Daoy (cell line): ENCODE measurements at regions not wholly inside any gene's neighbourhood (a gene's known extent, or its start where the extent isn't known, plus 50 kb on each side); places are given as distances from the start of the nearest gene placed in this dataset.
A peak's percentile ranks its signal among the peaks of the same experiment; 100 is the strongest.
"Not testable (repeated sequence)": the region's sequence is repeated elsewhere in the genome, so short reads cannot be mapped to it uniquely, and the experiment has no call there.

Experiments used
- DNase-seq: peaks from one replicate; pipeline ENCODE4 v3.0.0-alpha.2; 2015; ENCODE audit warnings: low read depth

DNA sequence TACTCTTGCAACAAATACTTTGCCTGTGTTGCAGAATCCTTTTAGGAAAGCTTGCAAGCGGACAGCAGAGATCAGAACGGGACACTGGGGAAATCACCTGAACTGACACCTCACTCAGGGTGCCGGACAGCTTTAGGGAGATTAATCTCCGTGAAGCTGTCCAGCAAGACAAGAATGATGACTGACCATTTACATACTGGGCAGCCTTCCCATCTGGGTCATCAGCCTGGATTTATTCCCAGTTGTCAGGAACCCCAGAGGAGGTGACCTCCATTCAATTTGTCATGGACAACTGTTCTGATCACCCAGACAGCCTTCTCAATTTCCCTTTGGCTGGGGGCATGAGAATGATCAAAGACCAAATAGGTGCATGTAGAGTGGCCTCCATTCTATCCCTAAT lies 93.0 kb upstream of the EGFL6 start:
- no peak for DNase-seq

- DNase-seq, result no peak
These were observed 95.3 kb upstream of the EGFL6 start for GRCh38 chrX:13474164-13474516.

GRCh38 chrX:13473442-13474163 lies 95.8 kb upstream of the EGFL6 start:
- DNase-seq, result no peak

GRCh38 chrX:13472975-13473374 lies 96.4 kb upstream of the EGFL6 start:
- peak; percentile 23 for DNase-seq

GRCh38 chrX:13471269-13471668 lies 98.1 kb upstream of the EGFL6 start:
- no peak for DNase-seq

DNA sequence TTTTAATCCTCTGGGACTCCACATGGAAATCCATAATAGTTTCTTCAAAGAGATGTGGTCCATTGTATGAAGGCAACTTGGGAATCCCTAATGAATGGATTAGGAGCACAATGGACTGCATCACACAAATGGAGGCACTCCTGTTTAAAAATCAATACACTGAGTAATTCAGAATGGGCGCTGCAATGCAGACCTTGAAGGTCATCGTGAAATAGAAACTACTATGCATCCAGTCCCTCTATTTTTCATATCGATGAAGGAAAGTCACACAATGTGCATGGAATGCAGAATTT lies 98.8 kb upstream of the EGFL6 start:
- DNase-seq, result no peak

- DNase-seq, result peak; percentile 38
These were observed 99.3 kb upstream of the EGFL6 start for GRCh38 chrX:13469963-13470684.

- no peak for DNase-seq
These were observed 101.3 kb upstream of the EGFL6 start for GRCh38 chrX:13468096-13468495.

- DNase-seq, result no peak
These were observed 102.2 kb upstream of the EGFL6 start for GRCh38 chrX:13467243-13467642.

- no peak for DNase-seq
These were observed 104.7 kb upstream of the EGFL6 start for GRCh38 chrX:13464599-13465275.

DNA sequence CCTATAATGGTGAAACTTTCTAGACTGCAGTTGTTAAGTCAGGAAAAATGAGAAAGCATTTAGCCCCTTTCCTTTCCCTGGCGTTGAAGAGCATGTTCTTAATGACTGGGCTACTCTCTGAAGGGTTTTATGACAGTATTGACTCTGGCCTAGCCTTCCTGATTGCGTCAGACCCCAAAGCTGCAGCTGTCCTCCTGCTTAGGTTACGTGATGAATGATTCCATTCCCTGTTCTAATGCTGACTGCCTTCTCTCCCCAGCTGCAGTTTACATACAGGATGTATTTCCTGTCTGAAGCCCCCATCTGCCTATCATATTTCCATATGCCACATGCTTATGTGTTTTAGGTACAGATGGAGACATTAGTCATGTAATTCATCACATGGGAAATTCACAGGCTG lies 105.8 kb upstream of the EGFL6 start:
- DNase-seq, result peak; percentile 81

GRCh38 chrX:13452283-13452682 lies 117.1 kb upstream of the EGFL6 start:
- DNase-seq, result no peak

DNA sequence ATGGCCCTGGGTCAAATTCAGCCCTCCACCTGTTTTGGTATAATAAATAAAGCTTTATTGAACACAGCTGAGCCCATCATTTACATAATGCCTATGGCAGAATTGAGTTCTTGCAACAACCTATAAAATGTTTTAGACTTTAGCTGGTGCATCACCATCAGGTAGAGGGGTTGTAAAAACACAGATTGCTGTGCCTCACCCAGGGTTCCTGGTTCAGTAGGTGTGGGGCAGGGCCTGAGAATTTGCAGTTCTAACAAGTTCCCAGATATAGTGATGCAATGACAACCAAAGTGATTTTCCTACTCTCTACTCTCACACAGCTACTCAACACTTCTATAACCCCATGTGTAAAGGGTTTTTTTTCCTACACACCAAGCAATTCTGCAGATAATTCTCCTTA lies 120.0 kb upstream of the EGFL6 start:
- DNase-seq, result no peak

- no peak for DNase-seq
These were observed 120.5 kb upstream of the EGFL6 start for GRCh38 chrX:13448941-13449340.

DNA sequence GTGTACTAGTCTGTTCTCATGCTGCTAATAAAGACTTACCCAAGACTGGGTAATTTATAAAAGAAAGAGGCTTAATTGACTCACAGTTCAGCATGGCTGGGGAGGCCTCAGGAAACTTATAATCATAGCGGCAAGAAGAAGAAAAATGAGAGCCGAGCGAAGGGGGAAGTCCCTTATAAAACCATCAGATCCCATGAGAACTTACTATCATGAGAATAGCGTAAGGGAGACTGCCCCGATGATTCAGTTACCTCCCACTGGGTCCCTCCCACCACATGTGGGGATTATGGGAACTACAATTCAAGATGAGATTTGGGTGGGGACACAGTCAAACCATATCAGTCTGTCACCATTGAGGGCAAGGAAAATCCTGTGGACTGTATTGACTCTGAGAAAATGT lies 121.8 kb upstream of the ATXN3L start:
- not testable (repeated sequence) for DNase-seq

DNA sequence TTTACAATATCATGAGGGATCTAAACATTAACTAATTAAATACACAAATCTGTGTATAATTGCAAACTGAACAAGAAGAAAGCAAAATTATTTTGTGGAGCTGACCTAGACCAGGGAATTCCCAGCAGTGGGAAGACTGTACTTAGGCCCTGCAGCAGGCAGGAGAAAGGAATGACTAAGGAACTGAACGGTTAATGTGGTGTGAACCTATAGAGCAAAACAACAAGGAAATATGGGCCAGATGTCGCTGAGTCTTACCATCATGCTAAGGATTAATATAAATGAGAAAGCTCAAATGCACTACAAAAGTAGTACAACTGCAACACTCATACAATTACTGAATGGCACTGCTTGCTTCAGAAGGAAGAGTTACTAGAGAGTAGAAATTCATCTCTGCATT lies 120.3 kb upstream of the ATXN3L start:
- peak; percentile 41 for DNase-seq

DNA sequence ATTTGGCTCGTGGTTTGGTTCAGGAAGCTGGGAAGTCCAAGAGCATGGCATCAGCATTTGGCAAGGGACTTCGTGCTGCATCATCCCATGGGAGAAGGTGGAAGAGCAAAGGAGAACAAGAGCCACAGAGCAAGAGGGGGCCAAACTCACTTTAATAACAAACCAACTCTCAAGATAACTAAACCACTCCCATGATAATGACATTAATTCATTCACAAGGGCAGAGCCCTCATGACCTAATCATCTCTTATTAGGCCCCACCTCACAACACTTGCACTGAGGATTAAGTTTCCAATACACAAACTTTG lies 113.4 kb upstream of the ATXN3L start:
- peak; percentile 67 for DNase-seq

DNA sequence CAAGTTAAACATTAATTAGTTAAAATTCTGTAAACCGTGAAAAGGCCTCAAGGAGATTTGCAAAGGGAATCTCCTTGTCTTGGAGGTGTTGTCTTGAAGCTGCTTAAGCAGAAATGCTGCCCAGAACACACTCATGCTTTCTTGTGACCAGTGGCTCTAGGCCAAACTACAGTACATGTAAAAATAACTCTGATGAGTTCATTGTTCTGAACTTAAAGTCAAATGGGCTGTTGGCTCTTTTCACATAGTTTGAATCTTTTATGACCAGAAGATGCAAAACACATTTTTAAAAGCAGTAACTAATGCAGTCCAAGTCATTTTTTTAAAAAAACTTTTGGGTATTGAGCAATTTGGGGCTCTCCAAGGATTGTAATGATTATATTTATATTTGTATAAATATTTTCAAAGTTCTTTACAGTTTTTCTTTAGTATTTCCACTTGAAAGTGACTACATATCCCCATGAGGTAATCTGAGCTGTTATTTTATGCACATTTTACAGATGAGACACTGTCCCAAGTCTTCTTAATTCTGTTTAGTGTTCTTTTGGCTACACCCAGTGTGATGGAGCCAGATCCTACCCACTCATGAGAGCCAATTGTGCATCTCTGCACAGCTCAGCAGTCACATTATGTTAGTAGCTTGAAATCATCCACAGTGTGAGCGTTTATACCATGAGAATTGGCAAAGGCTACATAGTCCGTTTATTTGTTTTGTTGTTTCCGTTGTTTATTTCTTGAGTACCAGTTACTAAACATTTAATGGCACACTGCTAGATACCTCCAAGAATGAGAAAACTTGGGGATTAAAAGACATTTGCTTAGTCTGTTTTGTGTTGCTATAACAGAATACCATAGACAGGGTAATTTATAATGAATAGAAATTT lies 112.8 kb upstream of the ATXN3L start:
- DNase-seq, result peak; percentile 52

DNA sequence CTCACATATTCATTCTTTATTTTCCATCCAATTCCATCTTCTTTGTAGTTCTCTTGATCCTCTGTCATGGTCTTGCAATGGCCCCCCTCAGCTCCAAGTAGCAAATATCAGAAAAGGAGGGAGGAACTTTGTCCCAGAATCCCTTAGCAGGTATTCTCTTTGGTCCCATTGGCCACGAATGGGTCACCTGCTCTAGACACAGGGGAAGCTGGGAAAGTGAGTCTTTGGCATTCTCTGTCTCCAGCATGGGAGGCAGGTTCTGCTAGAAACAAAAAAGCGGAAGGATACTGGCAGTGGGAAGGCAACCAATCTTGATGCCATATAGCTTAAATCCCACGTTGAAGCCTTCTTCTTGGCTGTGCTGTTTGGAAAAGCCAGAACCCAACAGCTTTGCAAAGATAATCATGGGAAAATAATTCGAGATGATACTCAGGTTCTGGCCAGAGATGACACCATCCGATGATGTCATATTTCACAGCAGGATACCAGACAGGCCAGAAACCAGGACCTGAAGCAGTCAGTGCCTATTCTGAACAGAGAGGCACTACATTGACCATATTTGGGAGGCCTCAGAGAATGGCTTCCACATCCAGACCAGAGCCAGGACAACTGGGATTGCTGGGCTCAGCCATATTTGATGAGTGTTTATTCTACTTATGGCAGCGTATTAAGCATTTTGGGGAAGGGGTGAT lies 110.4 kb upstream of the ATXN3L start:
- DNase-seq, result no peak

DNA sequence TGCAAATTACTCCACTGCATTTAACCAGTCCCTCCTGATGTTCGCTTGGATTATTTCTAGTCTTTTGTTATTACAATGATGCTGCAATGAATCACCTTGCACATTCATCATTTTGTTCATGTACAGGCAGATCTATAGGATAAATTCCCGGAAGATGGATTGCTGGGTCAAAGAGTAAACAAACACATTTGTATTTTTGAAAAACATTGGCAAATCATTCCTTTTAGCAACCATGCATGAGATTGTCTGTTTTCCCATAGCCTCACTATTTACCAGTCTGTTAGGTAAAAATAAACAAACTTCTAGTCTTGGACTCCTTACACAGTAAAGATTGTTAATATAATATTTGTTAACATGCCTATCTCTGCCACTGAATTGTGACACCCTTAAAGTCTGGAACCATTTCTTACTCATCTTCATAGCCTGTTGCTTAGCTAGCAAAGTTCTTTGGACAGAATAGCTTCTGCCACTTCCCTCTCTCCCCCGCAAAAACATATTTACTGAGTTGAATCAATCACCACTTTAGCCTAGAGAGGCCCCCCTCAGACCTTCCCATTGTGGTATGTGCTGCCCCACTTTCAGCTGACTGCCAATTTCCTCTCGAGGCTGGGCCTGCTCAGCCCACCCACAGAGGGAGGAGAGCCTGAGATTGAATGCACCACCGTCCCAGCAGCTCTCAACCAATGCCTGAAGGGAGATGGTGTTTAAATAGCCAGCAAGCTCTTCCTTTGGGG lies 108.4 kb upstream of the ATXN3L start:
- DNase-seq, result peak; percentile 82

GRCh38 chrX:13427441-13428052 lies 107.7 kb upstream of the ATXN3L start:
- DNase-seq, result peak; percentile 12
